IPS-NIHi11 (cell line): ENCODE measurements at regions not wholly inside any gene's neighbourhood (a gene's known extent, or its start where the extent isn't known, plus 50 kb on each side); places are given as distances from the start of the nearest gene placed in this dataset.
A peak's percentile ranks its signal among the peaks of the same experiment; 100 is the strongest.

Experiments used
- DNase-seq: peaks from one replicate; pipeline ENCODE4 v3.0.0; 2012; ENCODE audit warnings: mixed read lengths, low spot score

GRCh38 chr6:126607289-126607688, 267.4 kb downstream of the CENPW start:
- DNase-seq, result no peak

- DNase-seq, result no peak
These were observed 268.8 kb downstream of the CENPW start for GRCh38 chr6:126608681-126609080.

DNA sequence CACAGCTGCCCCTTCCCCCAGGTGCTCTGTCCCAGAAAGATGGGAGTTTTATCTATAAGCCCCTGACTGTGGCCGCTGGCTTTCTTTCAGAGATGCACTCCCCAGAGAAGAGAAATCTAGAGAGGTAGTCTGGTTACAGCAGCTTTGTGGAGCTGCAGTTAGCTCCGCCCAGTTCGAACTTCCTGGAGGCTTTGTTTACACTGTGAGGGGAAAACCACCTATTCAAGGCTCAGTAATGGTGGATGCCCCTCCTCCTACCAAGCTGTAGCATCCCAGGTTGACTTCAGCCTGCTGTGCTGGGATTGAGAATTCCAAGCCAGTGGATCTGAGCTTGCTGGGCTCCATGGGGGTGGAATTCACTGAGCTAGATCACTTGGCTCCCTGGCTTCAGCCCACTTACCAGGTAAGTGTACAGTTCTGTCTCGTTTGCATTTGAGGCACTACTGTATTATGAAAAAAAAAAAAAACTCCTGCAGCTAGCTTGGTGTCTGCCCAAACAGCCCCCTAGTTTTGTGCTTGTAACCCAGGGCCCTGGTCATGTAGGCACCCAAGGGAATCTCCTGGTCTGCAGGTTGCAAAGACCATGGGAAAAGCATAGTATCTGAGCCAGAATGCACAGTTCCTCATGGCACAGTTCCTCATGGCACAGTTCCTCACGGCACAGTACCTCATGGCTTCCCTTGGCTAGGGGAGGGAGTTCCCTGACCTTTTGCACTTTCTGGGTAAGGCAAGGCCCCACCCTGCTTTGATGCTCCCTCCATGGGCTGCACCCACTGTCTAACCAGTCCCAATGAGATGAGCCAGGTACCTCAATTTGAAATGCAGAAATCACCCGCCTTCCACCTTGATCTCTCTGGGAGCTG, 275.0 kb downstream of the CENPW start:
- peak; percentile 5 for DNase-seq

- DNase-seq, result no peak
These were observed 277.0 kb downstream of the CENPW start for GRCh38 chr6:126616866-126617265.

DNA sequence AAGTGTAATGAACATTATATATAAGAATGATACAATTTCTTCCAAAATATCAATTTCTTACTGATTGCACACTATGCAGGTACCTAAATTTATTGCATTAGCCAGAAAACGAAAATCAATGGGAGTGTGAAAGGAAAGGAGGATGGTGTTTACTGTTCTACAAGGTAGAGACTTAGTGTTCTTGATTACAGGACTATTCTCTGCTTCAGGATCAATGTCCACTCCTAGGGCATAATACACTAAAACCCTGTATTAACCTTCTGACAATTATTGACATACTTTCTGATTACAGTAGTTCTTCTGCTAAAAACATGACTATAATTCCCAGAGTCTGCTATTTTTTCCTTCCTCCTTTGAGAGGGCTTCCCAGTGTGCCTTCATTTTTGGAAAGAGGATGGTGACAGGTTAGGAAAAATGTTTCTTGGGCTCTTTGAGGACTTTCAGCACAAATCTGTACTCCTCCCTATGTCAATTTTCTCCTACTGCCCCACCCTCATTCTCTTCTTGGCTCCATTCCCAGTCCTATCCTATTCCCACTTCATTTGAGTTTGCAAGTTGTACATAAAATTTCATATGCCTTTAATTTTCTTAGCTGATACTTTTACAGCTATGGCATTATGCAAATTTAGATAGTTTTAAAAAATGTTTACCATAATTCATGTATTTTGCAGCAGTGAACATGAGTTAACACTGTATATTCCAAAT, 278.9 kb downstream of the CENPW start:
- no peak for DNase-seq

- DNase-seq, result no peak
These were observed 280.8 kb downstream of the CENPW start for GRCh38 chr6:126620719-126621118.

DNA sequence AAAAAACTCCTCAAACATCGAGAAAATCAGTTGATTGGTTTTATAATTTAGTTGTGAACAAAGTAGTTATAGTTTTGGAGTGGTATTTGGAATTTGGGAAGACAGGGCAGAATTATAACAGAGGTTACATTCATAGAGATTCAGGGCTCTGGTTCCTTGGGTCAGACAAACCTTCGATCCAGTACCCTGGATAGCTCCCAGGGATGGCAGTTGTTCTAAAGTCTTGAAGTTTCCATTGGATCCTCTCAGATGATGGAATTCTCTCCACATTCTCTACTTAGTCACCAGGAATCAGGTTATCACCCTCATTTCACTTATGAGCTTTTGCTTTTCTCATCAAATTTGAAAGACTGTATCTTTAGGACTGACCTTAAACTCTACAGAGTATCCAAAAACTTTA, 285.1 kb downstream of the CENPW start:
- DNase-seq, result peak; percentile 43

DNA sequence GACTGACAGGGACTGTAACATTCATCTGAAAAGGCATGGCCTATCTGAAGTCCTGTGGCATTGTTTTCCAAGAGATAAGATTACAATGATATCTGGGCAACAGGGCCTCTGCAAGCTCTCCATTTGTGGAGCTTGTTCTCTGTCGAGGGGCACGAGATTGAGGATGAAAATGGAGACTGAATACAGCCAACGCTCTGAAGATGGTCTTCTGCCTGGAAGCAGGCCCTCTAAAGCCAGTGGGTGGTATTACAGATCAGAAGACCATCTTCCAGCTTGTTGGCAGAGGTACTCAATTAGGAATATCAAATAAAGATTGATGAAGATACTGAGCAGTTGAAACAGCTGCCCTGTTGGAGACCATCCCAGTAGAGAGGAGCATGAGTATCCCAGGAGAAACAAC, 288.2 kb downstream of the CENPW start:
- no peak for DNase-seq

DNA sequence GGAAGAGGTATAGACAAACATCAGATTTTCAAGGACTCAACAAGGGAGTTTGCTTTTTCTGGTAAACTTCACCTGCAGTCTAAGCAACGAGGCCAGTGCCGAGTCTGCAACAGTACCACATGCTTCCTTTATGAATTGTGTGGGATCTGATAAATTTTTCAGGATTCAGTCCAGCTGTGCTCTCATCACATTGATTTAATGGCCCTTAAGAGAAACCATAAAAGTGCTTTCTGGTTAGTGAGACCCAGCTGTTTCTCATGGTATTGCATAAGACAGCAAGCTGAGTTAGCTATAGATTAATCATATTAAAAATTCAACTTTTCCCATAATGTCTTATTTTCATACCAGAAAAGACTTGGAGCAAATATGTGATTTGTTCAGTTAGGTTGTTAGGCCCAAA, 291.4 kb downstream of the CENPW start:
- DNase-seq, result no peak

DNA sequence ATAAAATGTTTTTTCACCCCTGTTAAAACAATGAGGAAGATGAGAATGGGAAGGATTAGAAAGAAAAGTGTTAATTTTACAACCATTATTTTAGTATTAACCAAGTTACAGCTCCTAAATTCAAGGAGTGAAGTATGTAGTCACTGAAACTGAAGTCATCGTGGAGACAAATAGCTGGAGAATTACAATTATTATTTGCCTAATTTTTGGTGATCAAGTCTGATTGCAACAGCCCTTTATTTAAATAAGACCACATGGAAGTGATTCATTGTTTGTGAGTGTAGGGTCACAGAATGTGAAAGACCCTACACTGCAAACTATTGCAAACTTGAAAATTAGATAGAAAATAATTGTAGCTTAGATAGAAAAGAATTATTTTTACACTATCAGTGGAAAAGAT, 292.4 kb downstream of the CENPW start:
- no peak for DNase-seq

DNA sequence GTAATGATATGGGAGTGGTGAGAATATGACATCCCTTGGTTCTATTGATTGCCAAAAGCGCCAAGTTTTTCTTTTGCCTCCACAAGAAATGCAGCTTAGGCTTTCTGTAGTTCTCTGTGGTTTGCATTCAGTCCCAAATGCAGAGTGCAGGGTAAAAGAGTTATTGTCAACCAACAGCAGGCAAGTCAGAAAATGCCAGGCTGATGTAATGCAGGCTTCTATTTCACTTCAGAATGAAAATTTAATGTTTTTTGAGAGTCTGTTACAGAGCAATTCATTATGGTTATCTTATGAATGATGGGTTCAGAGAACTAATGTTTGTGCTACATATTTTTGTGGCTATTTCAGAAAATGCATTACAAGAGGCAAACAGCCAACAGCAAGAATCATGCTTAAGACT, 293.5 kb downstream of the CENPW start:
- no peak for DNase-seq

- no peak for DNase-seq
These were observed 300.4 kb downstream of the CENPW start for GRCh38 chr6:126640356-126640755.

- no peak for DNase-seq
These were observed 301.0 kb downstream of the CENPW start for GRCh38 chr6:126640921-126641320.

DNA sequence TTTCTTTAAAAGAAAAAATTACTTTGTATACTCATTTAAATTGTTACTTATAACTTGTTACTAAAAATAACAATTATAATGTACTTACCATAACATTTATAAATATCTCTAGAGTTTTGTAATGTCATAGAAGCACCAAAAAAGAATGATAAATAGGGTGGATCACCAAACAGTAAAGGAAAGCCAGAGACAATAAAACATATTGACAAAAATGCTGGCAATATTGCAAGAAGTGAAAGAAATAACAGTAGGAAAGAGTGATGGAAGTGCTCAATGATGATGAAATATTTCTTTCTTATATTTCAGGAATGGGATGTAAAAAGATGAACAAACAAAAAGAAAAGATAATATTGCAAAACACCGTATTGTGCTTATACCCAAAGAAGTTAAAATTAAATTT, 301.7 kb downstream of the CENPW start:
- DNase-seq, result no peak

DNA sequence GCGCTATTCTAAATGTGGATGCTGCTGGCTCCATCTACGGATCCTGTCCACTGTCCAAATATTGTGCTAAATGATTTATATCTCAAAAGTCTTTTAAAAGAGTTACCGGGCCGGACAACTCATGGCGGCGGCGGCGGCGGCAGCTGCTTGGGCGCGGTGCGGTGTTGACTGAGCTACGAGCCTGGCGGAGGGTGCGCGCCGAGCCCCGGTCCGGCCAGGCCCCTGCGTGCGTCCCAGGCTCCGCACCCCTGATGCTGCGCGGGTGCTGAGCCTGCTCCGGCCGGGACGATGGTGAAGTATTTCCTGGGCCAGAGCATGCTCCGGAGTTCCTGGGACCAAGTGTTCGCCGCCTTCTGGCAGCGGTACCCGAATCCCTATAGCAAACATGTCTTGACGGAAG, 303.4 kb downstream of the CENPW start:
- no peak for DNase-seq

DNA sequence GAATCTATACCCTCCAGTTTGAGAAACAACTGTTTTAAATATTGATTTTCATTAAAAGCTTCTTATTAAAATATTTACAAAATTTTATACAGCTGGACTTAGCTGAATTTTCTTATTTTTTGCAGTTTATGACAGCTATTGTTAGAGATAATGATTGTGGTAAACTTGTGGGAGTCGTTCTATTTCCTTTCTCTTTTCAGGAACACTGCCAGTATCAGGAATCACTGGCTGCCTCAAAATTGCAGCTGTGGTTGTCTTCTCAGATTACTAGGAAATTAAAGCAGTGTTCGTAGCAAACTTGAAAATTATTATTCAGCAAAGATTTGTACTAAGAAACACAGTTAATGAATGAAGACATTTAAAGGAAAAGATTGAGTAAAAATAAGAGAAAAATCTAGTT, 311.0 kb downstream of the CENPW start:
- no peak for DNase-seq

- DNase-seq, result peak; percentile 19
These were observed 317.8 kb downstream of the CENPW start for GRCh38 chr6:126657561-126658175.

GRCh38 chr6:126660376-126660775, 320.5 kb downstream of the CENPW start:
- DNase-seq, result no peak

DNA sequence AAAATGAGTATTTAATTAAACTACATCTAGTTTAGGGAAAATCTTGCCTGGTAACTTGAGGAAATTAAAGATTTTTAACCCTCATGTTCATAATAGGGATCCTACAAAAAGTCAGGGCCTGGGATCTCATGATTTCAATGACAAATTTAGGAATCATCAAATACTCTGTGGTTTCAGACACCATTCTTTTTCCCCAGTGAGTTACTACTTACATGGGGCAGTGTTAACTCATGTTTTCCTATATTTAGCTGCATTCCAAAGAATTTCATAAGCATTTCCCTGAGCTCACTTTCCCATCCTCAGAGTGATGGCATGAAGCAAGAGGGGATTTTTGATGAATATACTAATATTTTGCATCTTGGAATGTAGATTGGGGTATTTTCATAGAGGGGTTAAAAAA, 321.7 kb downstream of the CENPW start:
- DNase-seq, result no peak

DNA sequence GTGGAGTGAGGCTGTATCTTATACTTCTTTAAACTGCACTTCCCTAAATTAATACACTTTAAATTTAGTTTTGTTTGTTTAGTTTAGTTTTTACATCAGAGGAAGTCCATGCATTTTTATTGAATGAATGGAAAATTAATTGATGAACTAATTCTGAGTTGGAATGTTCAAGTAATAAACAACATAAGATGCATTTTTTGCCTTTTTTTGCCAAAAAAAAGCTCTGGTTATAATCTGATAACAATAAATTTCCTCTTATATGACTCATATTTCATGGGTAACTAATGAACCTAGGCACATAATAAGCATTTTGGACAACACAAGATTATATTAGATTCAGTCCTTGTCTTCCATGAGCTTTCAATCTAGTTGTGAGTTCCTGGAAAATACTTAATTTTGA, 323.1 kb downstream of the CENPW start:
- no peak for DNase-seq

DNA sequence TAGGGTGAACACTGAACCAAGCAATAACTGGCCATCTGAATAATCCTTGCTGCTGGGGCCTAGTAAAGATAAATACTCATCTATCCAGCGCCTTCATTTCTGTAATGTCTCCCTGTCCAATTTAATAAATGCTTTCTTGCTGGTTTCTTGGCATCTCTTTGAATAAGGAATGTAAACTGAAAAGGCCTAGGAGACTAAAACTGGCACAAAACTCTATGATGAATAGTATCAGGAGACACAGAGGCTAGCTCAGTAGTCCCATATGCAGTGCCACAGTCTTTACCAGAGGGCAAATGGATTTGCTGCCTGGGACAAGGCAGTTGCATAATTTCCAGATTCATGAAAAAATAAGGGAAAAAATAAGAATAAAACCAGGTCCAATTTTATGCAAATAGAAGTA, 324.4 kb downstream of the CENPW start:
- DNase-seq, result no peak

- no peak for DNase-seq
These were observed 325.6 kb downstream of the CENPW start for GRCh38 chr6:126665551-126665950.

- no peak for DNase-seq
These were observed 327.2 kb downstream of the CENPW start for GRCh38 chr6:126667071-126667470.
